IPS-18c (cell line): ENCODE measurements at regions not wholly inside any gene's neighbourhood (a gene's known extent, or its start where the extent isn't known, plus 50 kb on each side); places are given as distances from the start of the nearest gene placed in this dataset.
"Not testable (repeated sequence)": the region's sequence is repeated elsewhere in the genome, so short reads cannot be mapped to it uniquely, and the experiment has no call there.

ENCODE experiments used
- H3K4me3 ChIP-seq: 2 replicates; pipeline ENCODE4 v1.7.0; 2013; ENCODE audit warnings: low read depth, mild to moderate bottlenecking, low read length, moderate library complexity; ENCODE audit not compliant: insufficient read depth
- H3K9me3 ChIP-seq: one replicate; pipeline ENCODE4 v1.6.1; 2013; ENCODE audit warnings: mild to moderate bottlenecking, low read length, moderate library complexity; ENCODE audit not compliant: control insufficient read depth, insufficient read depth

DNA sequence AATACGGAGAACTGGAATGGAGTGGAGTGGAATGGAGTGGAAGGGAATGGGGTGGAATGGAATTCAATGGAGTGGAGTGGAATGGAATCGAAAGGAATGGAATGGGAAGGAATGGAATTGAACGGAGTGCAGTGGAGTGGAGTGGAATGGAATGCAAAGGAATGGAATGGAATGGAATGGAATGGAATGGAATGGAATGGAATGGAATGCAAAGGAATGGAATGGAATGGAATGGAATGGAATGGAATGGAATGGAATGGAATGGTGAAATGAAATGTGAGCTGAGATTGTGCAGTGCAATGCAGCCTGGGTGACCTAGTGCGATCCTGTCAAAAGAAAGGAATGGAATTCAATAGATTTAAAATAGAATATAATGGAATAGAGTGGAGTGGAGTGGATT, 357.3 kb upstream of the WSB1 start:
- not testable (repeated sequence) for H3K4me3 ChIP-seq
- peaks cover 43% of the 10 kb centered on the region for H3K9me3 ChIP-seq

- Histone ChIP-seq H3K4me3 (peak overlapping the region; percentile 5; the same call in 1 of the 2 replicates), H3K9me3 (peaks cover 43% of the 10 kb centered on the region)
These were observed 356.1 kb upstream of the WSB1 start for GRCh38 chr17:26937750-26938322.

DNA sequence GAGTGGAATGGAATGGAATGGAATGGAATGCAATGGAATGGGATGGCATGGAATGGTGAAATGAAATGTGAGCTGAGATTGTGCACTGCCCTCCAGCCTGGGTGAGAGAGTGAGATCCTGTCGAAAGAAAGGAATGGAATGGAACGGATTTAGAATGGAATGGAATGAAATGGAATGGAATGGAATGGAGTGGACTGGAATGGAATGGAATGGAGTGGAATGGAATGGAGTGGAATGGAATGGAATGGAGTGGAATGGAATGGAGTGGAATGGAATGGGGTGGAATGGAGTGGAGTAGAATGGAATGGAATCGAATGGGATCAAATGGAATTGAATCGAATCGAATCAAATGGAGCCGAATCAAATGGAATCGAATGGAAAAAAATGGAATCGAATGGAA, 354.2 kb upstream of the WSB1 start:
- not testable (repeated sequence) for H3K4me3 ChIP-seq
- peaks cover 45% of the 10 kb centered on the region for H3K9me3 ChIP-seq

DNA sequence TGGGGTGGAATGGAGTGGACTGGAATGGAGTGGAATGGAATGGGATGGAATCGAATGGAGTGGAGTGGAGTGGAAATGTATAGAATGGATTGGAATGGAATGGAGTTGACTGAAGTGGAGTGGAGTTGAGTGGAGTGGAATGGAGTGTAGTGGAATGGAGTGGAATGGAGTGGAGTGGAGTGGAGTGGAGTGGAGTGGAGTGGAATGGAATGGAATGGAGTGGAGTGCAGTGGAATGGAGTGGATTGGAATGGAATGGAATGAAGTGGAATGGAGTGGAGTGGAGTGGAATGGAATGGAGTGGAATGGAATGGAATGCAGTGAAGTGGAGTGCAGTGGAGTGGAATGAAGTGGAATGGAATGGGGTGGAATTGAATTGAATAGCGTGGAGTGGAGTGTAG, 353.3 kb upstream of the WSB1 start:
- not testable (repeated sequence) for H3K4me3 ChIP-seq
- peaks cover 45% of the 10 kb centered on the region for H3K9me3 ChIP-seq

DNA sequence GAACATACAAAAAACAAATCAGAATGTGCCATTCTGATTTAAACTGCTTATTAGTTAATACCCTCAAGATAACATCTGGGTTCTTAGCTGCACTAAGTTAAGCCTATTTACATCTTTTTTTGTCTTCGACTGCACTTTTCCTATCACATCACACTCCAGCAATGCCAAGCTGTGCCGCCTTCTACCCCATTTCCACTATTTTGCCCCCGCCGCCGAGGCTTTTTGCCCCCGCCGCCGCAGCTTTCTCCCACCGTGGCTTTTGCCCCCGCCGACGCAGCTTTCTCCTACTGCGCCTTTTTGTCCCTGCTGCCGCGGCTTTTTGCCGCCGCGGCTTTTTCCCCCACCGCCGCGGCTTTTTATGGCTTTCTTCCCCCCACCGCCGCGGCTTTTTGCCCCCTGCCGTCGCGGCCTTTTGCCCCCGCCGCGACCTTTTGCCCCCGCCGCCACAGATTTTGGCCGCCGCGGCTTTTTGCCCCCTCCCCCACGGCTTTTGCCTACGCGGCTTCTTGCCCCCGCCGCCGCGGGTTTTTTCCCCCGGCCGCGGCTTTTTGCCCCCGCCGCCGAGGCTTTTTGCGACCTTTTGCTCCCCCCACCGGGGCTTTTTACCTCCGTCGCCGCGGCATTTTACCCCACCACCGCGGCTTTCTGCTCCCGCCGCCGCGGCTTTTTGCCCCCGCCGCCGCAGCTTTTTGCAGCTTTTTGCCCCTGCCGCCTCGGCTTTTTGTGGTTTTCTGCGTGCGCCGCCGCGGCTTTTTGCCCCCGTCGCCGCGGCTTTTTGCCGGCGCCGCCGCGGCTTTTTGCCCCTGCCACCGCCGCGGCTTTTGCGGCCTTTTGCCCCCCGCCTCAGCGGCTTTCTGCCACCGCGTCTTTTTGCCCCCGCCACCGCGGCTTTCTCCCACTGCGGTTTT, 331.4 kb upstream of the WSB1 start:
- H3K4me3 ChIP-seq: no peak overlapping the region
- peaks cover 14% of the 10 kb centered on the region for H3K9me3 ChIP-seq

DNA sequence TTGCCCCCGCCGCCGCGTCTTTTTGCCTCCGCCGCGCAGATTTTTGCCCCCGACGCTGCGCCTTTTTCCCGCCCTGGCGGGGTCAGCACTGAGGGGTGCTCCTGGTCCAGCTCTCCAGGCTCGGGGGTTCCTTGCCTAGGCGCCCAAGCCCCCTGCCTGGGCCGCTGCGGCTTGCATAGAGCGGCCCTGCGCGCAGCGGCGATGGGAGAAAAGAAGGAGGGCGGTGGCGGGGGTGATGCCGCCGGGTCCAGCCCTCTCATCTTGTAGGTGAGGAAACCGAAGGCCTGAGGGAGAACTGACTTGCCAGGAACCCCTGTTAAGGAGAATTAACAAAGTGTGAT, 330.8 kb upstream of the WSB1 start:
- H3K9me3 ChIP-seq: peaks cover 14% of the 10 kb centered on the region

GRCh38 chr17:26965898-26966624, 327.9 kb upstream of the WSB1 start:
- not testable (repeated sequence) for H3K4me3 ChIP-seq
- H3K9me3 ChIP-seq: peaks cover 14% of the 10 kb centered on the region

More for the DNA sequence above, 330.8 kb upstream of the WSB1 start:
- no peak overlapping the region for H3K4me3 ChIP-seq

DNA sequence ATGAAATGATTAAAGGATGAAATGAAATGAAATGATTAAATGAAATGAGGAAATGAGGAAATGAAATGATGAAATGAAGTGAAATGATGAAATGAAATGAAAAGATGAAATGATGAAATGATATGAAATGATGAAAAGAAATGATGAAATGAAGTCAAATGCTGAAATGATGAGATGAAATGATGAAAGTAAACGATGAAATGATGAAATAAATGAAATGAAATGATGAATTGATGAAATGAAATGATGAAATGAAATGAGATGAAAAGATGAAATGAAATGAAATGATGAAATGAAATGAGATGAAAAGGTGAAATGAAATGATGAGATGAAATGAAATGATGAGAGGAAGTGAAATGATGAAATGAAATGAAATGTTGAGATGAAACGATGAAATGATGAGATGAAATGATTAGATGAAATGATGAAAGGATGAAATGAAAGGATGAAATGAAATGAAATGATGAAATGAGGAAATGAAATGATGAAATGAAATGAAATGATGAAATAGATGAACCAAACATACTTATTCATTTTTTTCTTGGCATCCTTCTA, 327.2 kb upstream of the WSB1 start:
- H3K9me3 ChIP-seq: peaks cover 14% of the 10 kb centered on the region
- not testable (repeated sequence) for H3K4me3 ChIP-seq

DNA sequence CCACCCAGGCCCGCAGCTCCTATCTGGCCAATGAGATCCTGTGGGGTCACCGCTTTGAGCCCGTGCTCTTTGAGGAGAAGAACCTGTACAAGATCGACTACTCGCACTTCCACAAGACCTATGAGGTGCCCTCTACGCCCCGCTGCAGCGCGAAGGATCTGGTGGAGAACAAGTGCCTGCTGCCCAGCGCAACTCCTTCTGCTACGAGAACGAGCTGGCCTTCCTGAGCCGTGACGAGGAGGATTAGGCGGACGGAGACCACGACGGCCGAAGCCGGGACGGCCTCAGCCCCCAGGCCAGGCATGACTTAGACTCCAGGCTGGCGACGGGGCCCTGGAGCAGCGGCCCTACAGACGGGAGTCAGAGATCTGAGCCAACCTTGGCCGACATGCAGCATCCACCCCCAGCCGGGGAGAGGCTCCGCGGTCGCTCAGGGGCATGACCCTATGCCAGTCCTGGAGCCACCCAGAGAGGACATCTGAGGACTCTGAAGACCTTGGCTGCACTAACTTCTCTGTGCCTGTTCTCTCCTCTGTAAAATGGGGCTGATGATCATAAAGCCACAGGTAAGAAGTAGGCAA, 312.0 kb upstream of the WSB1 start:
- H3K9me3 ChIP-seq: peaks cover 21% of the 10 kb centered on the region

GRCh38 chr17:26982563-26982962, 311.4 kb upstream of the WSB1 start:
- peak overlapping the region; percentile 20; the same call in 1 of the 2 replicates for H3K4me3 ChIP-seq
- peaks cover 22% of the 10 kb centered on the region for H3K9me3 ChIP-seq

More for the DNA sequence above, 312.0 kb upstream of the WSB1 start:
- H3K4me3 ChIP-seq: not testable (repeated sequence)

DNA sequence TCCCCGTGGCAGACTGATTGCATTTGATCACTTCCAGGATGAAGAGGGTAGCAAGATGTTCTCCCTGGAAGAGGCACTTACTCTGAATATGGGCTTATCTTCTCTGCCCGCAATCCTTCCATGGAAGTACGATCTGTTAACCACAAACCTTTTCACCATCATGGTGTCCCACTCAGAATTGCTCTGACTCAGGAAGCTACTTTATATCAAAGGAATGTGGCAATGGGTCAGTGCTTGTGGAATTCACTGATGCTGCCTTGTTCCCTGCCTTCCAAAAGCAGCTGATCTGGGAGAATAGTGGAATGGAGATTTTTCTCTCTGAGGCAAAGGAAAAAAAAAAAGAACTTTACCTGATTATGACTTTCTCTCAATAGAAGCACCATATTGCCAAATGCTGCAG, 306.1 kb upstream of the WSB1 start:
- not testable (repeated sequence) for H3K4me3 ChIP-seq
- peaks cover 26% of the 10 kb centered on the region for H3K9me3 ChIP-seq

DNA sequence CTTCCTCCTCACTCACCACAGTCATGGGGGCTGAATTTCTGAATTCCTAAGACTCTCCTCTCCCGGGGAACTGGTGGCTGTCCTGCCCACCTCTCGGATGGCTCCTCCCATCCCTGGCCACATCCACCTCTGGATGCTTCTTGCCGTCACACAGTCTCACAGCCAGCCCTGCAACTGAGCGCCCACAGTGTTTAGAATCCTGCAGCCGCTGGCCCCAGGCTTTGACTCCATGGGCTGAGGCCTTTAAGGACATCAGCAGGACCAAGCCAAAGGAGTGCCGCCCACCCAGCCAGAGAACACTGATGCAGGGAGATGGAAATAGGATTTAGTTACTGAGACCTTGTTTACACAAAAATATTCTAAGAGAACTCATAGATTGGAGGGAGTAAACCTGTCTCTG, 299.3 kb upstream of the WSB1 start:
- peaks cover 22% of the 10 kb centered on the region for H3K9me3 ChIP-seq
- not testable (repeated sequence) for H3K4me3 ChIP-seq

GRCh38 chr17:26996146-26996916, 297.6 kb upstream of the WSB1 start:
- peaks cover 16% of the 10 kb centered on the region for H3K9me3 ChIP-seq
- not testable (repeated sequence) for H3K4me3 ChIP-seq

DNA sequence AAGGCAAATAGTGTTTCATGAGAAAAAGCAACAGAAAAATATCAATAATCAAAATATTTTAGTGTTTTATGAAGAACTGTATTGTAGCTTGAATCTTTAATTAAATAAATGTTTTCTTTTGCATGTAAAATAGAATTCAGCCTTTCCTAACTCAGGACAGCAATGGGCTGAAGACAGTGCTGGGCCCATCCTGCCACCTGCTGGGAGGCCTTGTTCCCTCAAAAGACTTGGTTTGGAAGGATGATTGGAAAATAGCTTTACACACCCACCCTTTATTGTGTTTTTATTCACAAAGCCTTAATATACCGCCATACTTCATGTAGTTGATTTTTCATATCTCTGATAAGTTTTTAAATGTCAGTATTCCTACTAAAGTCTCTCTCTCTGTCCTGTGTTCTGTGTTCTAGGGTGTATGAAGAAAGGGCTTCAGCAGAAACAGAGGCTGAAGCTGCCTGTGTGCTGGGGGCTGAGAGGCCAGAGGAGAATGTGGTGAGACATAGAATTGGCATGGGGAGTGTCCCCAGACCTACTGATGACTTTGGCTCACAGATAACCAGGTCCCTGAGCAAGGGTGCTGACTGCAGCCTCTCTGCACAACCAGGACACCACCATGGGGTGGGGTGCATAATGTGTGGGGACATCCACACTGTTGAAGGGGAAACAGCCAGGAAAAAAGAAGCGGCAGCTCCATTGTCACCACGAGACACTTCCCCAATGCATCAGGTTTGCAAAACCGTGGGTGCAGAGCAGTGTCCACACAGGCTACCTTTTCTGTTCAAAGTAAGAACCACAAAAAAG, 286.0 kb upstream of the WSB1 start:
- H3K4me3 ChIP-seq: not testable (repeated sequence)
- peaks cover 12% of the 10 kb centered on the region for H3K9me3 ChIP-seq

DNA sequence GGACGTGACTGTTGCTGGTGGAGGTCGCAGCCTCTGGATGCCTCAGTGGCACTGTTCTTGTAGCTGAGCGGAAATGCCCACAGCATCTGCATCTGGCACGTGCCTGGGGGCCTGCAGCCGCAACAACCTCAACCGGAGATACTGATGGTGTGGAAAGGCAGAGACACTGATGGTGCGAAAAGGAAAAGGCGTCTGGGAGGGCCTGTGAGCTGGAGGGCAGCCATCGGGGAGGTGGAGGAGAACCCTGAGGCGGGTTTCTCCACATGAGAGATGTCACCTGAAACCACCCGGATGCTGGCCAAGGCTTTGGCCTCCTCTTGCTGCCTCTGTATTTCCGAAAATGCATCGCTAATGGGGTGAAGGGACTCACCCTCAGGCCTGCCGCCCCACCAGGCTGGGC, 284.8 kb upstream of the WSB1 start:
- peaks cover 12% of the 10 kb centered on the region for H3K9me3 ChIP-seq
- H3K4me3 ChIP-seq: no peak overlapping the region

DNA sequence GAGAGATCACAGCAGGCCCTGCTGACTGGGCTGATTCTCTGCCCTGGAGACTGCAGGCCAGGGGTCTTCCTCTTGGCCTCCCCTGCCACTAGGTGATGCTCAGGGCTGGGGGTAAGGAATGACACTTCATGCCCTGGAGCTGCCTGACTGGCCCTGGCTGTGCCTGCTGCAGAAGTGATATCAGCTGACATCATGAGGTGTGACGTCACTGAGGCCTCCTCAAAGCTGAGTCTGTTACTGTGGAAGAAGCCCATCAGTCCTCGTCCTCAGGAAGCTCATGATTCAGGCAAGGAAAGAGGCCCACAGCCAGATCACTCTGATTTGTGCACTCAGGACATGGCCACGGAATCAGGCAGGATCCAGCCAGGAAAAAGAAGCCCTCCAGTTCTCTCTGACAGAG, 283.8 kb upstream of the WSB1 start:
- peaks cover 15% of the 10 kb centered on the region for H3K9me3 ChIP-seq
- H3K4me3 ChIP-seq: not testable (repeated sequence)
